IPS DF 6.9 (cell line): ENCODE measurements at regions not wholly inside any gene's neighbourhood (a gene's known extent, or its start where the extent isn't known, plus 50 kb on each side); places are given as distances from the start of the nearest gene placed in this dataset.

Experiments used
- DNase-seq: peaks from one replicate; pipeline ENCODE4 v3.0.0-alpha.2; 2013; ENCODE audit warnings: low read depth, low spot score
- H3K27ac ChIP-seq: one replicate; pipeline ENCODE4 v1.5.1; 2013; ENCODE audit warnings: low read length, control low read depth
- H3K27me3 ChIP-seq: 2 replicates; pipeline ENCODE4 v1.6.1; 2013; ENCODE audit warnings: mild to moderate bottlenecking, low read length; ENCODE audit not compliant: control insufficient read depth, insufficient read depth
- H3K36me3 ChIP-seq: 2 replicates; pipeline ENCODE4 v1.6.1; 2013; ENCODE audit warnings: low read length; ENCODE audit not compliant: control insufficient read depth, insufficient read depth
- H3K4me1 ChIP-seq: 2 replicates; pipeline ENCODE4 v1.6.1; 2013; ENCODE audit warnings: low read length; ENCODE audit not compliant: control insufficient read depth, insufficient read depth
- H3K4me3 ChIP-seq: 2 replicates; pipeline ENCODE4 v1.5.1; 2013; ENCODE audit warnings: mild to moderate bottlenecking, low read length
- H3K9me3 ChIP-seq: 2 replicates; pipeline ENCODE4 v1.6.1; 2013; ENCODE audit warnings: low read length, inconsistent platforms; ENCODE audit not compliant: control insufficient read depth, insufficient read depth
- WGBS: extraction: QIAGEN DNeasy Blood & Tissue Kit; methylation state at CpG from one replicate; pipeline ENCODE4 v1.1.7; 2013; ENCODE audit warnings: mixed read lengths, missing lambda C conversion rate; ENCODE audit not compliant: insufficient read length, insufficient coverage; 5-methylcytosine and 5-hydroxymethylcytosine counted together

GRCh38 chr5:6914347-6914746 lies 201.1 kb downstream of the TENT4A start:
- DNase-seq: no peak
- Histone ChIP-seq H3K4me1 (no peaks in the 10 kb centered on the region), H3K27me3 (no peaks in the 10 kb centered on the region), H3K9me3 (no peaks in the 10 kb centered on the region), H3K4me3 (no peak overlapping the region), H3K36me3 (no peaks in the 10 kb centered on the region), H3K27ac (no peak overlapping the region)
- no CpG with 5 or more reads among the region's 2 CpGs for WGBS

- Histone ChIP-seq H3K27me3 (no peaks in the 10 kb centered on the region), H3K36me3 (no peaks in the 10 kb centered on the region), H3K4me1 (no peaks in the 10 kb centered on the region), H3K27ac (no peak overlapping the region), H3K4me3 (no peak overlapping the region), H3K9me3 (no peaks in the 10 kb centered on the region)
- DNase-seq: no peak
- WGBS: no CpG with 5 or more reads among the region's 3 CpGs
Measured at GRCh38 chr5:6915574-6915973, 202.3 kb downstream of the TENT4A start.

- no peaks in the 10 kb centered on the region for H3K36me3 ChIP-seq
- no peaks in the 10 kb centered on the region for H3K4me1 ChIP-seq
- H3K4me3 ChIP-seq: no peak overlapping the region
- no peak for DNase-seq
- no peaks in the 10 kb centered on the region for H3K27me3 ChIP-seq
- WGBS: no CpG with 5 or more reads among the region's 5 CpGs
- no peaks in the 10 kb centered on the region for H3K9me3 ChIP-seq
- H3K27ac ChIP-seq: no peak overlapping the region
Measured at GRCh38 chr5:6918255-6918654, 205.0 kb downstream of the TENT4A start.

- no peaks in the 10 kb centered on the region for H3K9me3 ChIP-seq
- no peak overlapping the region for H3K4me3 ChIP-seq
- no peaks in the 10 kb centered on the region for H3K4me1 ChIP-seq
- no peak for DNase-seq
- H3K27me3 ChIP-seq: no peaks in the 10 kb centered on the region
- no peak overlapping the region for H3K27ac ChIP-seq
- no peaks in the 10 kb centered on the region for H3K36me3 ChIP-seq
- no CpG with 5 or more reads among the region's 6 CpGs for WGBS
Measured at GRCh38 chr5:6920628-6921256, 207.5 kb downstream of the TENT4A start.

GRCh38 chr5:6926491-6927038 lies 213.3 kb downstream of the TENT4A start:
- H3K27me3 ChIP-seq: no peaks in the 10 kb centered on the region
- H3K9me3 ChIP-seq: no peaks in the 10 kb centered on the region
- H3K36me3 ChIP-seq: no peaks in the 10 kb centered on the region
- no CpG with 5 or more reads among the region's 1 CpG for WGBS
- DNase-seq: no peak
- no peaks in the 10 kb centered on the region for H3K4me1 ChIP-seq
- no peak overlapping the region for H3K4me3 ChIP-seq
- no peak overlapping the region for H3K27ac ChIP-seq

GRCh38 chr5:6936031-6936430 lies 222.8 kb downstream of the TENT4A start:
- Histone ChIP-seq H3K27ac (no peak overlapping the region), H3K4me3 (no peak overlapping the region), H3K36me3 (no peaks in the 10 kb centered on the region), H3K4me1 (no peaks in the 10 kb centered on the region), H3K27me3 (peaks cover 2% of the 10 kb centered on the region; the same call in 1 of the 2 replicates), H3K9me3 (no peaks in the 10 kb centered on the region)
- WGBS: no CpG with 5 or more reads among the region's 1 CpG
- no peak for DNase-seq

GRCh38 chr5:6937677-6938076 lies 224.4 kb downstream of the TENT4A start:
- no peaks in the 10 kb centered on the region for H3K4me1 ChIP-seq
- peaks cover 2% of the 10 kb centered on the region; the same call in 1 of the 2 replicates for H3K27me3 ChIP-seq
- no peak for DNase-seq
- WGBS: no CpG with 5 or more reads among the region's 3 CpGs
- H3K4me3 ChIP-seq: no peak overlapping the region
- H3K36me3 ChIP-seq: no peaks in the 10 kb centered on the region
- H3K27ac ChIP-seq: no peak overlapping the region
- H3K9me3 ChIP-seq: no peaks in the 10 kb centered on the region

GRCh38 chr5:6941631-6942030 lies 228.4 kb downstream of the TENT4A start:
- Histone ChIP-seq H3K27ac (no peak overlapping the region), H3K4me3 (no peak overlapping the region), H3K9me3 (no peaks in the 10 kb centered on the region), H3K36me3 (no peaks in the 10 kb centered on the region), H3K27me3 (peaks cover 2% of the 10 kb centered on the region; the same call in 1 of the 2 replicates), H3K4me1 (no peaks in the 10 kb centered on the region)
- DNase-seq: no peak
- WGBS: no CpG with 5 or more reads among the region's 3 CpGs

- Histone ChIP-seq H3K36me3 (no peaks in the 10 kb centered on the region), H3K4me3 (no peak overlapping the region), H3K4me1 (no peaks in the 10 kb centered on the region), H3K9me3 (no peaks in the 10 kb centered on the region), H3K27ac (no peak overlapping the region), H3K27me3 (no peaks in the 10 kb centered on the region)
- no CpG with 5 or more reads among the region's 11 CpGs for WGBS
- DNase-seq: no peak
Measured at GRCh38 chr5:6943197-6944112, 230.2 kb downstream of the TENT4A start.

GRCh38 chr5:6948562-6948961 lies 235.3 kb downstream of the TENT4A start:
- no peak for DNase-seq
- Histone ChIP-seq H3K4me3 (no peak overlapping the region), H3K27me3 (no peaks in the 10 kb centered on the region), H3K4me1 (no peaks in the 10 kb centered on the region), H3K36me3 (no peaks in the 10 kb centered on the region), H3K9me3 (no peaks in the 10 kb centered on the region), H3K27ac (no peak overlapping the region)
- no CpG with 5 or more reads among the region's 2 CpGs for WGBS
